GM18520 (cell line): ENCODE measurements at regions not wholly inside any gene's neighbourhood (a gene's known extent, or its start where the extent isn't known, plus 50 kb on each side); places are given as distances from the start of the nearest gene placed in this dataset.

Source experiments
- ATAC-seq: cut with Tn5 transposase; IDR thresholded peaks from one replicate; pipeline ENCODE4 v1.9.1; 2021; ENCODE audit not compliant: unreplicated experiment

DNA sequence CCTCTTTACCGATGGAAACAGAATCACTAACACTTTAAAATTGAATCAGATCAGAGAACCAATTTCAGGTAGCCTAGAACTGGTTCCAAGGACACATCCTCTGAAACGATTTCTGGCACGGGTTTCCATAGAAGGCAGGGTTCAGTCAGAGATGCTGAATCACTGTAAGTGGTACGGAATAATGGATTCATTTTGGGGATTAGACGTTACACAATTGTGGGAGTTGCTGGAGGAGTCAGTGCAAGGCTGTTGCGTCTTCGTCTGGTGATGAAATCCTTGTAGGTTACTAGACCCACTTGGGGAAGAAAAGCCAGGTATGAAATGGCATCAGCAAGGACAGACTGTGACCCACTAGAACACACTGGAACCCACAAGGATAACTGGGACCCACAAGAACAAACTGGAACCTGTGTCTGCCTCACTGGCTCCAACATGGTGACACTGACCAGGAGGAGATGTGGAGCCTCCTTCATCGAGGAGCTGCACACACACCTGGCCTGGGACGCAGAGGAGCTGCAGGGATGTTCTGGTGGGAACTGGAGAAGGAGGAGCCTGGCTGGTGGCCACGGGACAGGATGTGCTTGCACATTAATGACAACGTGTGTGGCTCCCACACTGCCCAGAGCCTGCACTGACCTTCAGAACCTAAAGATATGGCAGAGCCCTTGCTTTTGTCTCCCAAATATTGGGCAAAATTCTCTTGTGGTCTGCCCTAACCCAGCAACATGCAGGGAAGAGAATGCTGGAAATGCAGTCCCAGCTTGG, 105.1 kb downstream of the TRAPPC11 start:
- ATAC-seq: no peak

DNA sequence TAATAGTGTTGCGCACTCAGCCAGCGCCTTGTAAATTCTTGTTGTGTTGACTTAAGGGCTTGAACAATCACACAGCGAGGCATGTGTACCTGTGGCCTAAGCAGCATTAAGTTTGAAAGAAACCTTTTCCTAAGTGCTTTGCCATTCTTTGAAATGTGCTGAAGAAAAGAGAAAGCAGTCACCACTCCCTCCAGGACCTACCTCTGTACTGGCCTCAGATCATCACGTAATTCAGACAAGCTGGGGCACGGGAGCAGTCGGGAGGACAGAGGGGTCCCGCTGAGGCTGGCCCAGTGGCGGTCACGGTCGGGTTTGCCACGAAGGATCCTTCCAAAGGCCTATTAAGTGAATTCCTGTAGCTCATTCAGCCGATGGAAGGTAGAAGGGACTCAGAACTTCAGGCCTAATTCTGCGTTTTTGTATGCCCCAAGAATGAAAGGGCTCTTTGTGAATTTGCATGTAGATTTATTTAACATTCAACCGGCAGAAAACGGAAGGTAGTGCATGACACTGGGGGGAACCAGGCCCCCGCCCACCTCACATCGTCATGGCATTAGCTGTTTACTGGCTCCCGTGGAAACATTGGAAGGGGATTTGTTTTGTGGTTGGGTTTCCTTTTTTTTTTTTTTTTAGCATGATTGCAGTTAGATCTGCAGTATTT, 106.3 kb downstream of the TRAPPC11 start:
- no peak for ATAC-seq

DNA sequence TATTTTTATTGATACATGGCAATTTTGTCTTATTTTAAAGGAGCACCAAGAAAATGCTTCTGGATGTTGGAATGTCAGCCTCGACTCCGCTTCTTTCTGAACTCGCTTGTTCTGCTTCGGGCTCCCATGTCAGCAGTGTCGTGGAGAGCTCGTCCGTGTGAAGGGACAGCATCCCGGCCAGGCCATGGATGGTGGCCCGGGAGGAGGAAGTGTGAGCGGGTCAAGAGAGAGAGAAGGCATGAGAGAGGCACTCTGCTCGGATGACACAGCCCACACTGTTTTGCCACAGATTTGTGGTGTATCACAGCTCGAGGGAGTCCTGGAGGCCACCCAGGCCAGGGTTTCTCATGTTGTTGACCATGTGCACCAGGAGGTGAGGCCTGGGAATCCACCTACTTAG, 107.0 kb downstream of the TRAPPC11 start:
- ATAC-seq: no peak

GRCh38 chr4:183770906-183771305, 111.8 kb downstream of the TRAPPC11 start:
- ATAC-seq: no peak

GRCh38 chr4:183772361-183772760, 113.3 kb downstream of the TRAPPC11 start:
- no peak for ATAC-seq

DNA sequence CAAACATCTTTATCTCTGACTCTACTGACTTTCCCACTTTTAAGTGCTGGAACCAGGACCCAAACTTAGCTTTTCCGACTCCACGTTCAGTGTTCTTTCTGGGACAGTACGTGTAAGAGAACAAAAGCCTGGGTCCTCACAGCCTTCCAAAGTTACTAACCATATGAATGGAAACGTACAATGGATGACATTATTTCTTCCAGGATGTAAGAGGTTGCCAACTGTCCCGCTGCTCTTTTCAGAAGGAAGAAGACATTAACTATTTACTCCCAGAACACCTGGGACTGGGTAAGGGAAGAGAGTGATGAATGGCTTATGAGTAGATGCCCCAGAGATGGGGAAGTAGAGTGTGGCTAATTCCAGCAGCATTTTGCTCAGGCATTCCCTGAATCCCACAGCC, 114.7 kb downstream of the TRAPPC11 start:
- ATAC-seq: no peak

GRCh38 chr4:183783306-183783705, 121.8 kb upstream of the STOX2 start:
- ATAC-seq: no peak

- ATAC-seq: no peak
Measured at GRCh38 chr4:183783991-183784553, 121.0 kb upstream of the STOX2 start.

DNA sequence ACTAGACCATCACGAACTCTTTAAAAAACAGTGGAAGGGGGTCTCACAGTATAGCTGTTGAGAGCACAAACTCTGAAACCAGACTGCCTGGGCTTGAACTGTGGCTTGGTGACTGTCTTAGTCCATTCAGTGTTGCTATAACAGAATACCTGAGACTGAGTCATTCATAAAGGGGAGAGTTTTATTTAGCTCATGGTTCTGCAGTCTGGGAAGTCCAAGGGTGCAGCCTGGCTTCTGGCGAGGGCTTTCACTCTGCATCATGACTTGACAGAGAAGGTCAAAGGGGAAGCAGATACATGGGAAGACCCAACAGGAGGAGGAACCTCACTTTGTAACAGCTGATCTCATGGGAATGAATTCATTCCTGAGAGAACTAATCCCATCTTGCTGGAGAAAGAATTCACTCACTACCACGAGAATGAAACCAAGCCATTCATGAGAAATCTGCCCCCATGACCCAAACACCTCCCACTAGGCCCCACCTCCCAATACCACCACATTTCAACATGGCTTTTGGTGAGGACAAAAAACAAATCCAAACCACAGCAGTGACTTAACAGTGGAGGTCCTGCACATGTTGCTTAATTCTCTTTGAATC, 116.7 kb upstream of the STOX2 start:
- ATAC-seq: peak; percentile 52

- no peak for ATAC-seq
Measured at GRCh38 chr4:183789657-183790056, 115.5 kb upstream of the STOX2 start.

- ATAC-seq: no peak
Measured at GRCh38 chr4:183790661-183791060, 114.4 kb upstream of the STOX2 start.

GRCh38 chr4:183797011-183797444, 108.1 kb upstream of the STOX2 start:
- no peak for ATAC-seq

DNA sequence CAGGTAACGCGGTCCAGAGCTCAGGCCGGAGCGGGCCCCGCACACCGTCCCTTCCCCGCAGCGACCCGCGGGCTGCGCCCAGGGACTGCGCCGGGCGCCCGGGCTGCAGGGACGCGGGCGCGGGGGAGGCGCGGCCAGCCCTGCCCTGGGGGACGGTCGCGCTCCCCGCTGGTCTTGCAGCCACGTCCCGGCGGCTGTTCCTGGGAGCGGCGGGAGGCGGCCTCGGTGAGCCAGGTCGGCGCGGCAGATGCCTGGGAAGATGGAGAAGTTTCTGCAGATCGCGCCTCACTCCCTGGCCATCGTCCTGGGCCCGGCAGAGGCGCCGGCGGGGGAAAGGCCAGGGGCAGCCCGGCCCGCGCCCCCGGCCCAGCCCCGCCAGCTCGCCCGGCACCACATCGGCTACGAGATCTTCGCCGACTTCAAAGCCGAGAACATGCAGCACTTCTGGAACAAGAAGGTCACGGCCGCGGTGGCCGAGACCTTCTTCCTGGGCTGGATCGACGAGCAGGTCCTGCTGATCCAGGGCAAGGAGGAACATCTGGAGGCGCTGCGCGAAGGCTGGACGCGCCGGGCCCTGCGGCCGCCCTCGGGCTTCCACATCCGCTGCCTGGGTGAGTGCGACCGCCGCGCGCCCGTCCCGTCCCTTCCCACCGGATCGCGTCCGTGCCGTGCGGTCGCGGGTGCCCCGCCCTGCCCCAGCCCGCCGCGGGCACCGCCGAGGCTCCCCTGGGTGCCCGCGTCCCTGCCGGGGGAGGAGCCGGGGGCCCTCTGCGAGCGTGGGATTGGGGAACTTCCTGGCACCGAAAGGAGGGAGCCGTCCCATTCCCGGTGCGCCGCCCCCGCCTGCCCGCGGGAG, 107.4 kb upstream of the STOX2 start:
- ATAC-seq: no peak

DNA sequence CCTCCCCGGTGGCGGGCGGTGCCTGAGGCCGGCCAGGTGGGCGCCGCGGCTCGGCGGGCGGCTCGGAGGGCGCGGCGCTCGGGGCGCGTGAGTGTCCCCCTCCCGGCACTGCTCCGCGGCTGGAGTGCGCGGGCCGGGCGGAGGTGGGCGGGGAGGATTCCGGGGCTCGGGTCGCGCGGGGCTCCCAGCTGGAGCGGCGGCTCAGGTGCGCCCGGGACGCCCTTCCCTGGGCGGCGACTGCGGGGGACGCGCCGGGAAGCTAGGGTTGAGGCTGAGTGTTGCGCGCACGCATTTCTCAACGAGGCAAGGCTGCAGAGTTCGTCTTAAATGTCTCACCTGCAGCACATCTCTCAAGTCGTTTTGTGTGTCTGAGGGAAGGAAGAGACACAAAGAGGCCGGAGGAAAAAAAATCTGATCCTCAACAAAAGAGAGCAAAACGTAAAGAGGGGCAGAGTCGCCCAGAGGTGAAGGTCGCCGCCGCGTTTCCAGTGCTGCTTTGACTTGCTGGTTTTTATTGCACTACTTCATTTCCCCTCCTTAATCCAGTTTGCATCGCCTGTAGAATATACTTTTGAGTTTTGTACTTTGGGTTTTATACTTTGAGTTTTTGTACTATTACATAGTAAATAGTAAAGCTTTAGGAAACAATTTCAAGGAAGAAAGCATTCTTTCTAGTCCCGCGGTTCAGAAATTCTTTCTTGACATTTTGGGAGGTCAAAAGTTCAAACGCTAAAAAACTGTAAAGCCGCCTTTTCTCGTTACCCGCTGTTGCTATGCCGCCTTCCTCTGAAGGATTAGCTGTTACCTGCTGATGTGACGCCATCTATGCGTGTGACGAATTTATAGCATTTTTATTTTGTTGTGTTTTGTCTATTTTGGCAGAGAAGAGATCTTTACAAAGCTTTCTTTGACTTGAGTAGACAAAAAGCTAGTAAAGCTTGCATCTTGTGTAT, 106.5 kb upstream of the STOX2 start:
- no peak for ATAC-seq

DNA sequence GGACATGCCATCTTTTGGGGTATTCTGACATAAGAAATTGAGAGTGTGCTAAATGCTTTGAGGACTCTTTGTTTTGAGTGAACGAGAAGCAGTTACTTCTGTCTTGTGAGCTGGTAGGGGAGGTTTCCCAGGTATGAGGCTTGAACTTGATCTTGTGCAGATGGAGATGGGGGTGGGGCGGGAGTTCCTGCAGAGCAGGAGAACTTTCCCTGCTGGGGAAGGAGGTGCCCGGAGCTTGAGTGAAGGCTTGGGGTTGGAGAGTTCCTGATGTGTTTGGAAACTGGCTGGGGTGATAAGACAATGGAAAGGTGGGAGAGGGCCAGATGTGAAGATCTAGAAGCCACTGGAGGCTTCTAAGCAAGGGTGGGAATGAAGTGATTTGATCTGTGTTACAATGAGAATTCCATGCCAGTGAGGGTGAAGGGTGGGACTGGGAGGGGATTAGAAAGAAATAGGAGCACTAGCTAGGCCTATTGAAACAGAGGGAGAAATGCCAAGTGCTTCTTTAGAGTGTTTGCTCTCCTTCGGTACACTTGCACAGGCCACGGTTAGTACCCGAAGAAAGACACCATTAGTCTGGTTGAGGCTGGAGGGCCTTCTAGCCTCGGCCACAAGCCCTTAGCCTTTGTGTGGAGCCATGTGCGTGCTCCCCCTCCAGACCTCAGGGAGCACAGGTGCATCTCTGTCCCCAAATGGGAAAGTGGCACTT, 103.5 kb upstream of the STOX2 start:
- ATAC-seq: no peak

DNA sequence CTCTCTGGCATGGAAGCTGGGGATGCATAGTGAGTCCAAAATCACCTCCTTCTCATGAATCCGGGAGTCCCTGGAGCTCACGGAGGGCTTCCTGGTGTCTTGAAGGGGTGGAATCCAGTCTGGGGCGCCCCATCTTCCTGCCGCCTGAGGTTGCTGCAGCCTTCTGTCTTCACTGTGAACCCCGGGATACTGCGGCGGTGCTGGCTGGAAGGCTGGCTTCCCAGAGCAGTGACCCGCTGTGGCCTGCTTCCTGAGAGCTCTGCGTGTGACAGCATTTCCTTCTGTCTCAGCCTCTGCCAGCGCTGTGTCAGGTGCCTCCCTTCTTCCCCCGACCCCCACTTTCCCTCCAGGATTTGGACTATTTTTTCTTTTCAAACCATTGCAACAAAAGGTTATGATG, 98.8 kb upstream of the STOX2 start:
- no peak for ATAC-seq

DNA sequence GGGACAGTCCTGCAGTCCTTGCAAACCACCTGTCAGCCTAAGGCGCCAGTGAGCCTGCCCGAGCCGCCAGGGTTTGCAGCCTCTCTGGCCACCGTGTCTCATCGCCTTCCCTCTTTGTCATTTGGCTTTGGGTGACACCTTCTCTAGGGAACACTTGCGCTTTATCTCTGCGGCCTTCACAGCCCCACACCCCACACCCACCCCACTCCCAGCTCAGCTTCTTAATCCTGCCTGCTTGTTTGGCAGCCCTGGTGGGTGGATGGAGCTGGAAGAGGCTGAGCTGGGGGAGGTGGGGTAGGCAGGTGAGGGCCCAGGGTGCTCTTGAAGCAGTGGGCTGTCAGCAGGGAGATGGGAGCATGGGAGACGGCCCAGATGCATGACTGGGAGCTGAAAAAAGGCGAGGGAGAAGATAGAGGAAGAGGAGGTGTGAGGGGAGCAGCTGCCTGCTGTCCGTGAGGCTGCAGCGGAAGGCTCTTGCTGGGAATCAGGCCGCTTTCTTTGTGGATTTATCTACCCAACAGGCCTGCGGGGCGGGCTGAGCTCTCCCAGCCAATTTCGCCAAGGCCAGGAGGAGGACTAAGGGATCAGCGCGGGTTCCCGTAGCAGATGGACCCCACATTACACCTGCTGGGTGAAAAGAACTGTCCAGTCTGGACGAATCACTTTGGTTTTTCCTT, 97.5 kb upstream of the STOX2 start:
- no peak for ATAC-seq

DNA sequence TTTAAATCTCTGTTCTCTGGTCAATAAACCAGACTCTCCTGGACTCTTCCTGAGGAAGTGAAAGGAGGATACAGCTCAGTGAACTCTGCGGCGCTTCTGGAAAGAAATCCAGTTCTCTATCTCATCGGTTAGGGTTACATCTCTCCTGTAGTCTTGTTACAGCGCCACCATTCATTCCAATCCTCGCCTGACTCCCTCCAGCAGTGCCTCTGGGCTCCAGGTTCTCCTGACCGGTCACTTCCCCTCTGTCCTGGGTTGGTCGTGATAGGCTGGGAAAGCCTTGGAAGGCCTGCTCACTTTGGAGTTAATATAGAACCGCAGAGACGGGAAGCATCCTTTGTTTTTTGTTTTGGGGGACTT, 97.0 kb upstream of the STOX2 start:
- ATAC-seq: no peak

- no peak for ATAC-seq
Measured at GRCh38 chr4:183812567-183812966, 92.5 kb upstream of the STOX2 start.
